Calu3 (cell line): ENCODE measurements at regions not wholly inside any gene's neighbourhood (a gene's known extent, or its start where the extent isn't known, plus 50 kb on each side); places are given as distances from the start of the nearest gene placed in this dataset.

ENCODE experiments used
- BruUV-seq: library from RNA; stranded (reverse); fragments of 400-500 nt; replicated peaks from 2 replicates; lab custom pipeline; 2021; lab: Mats Ljungman, UMichigan
- CTCF ChIA-PET: fragments of 300-600 bp; sonication (Branson Sonifier 250); formaldehyde crosslinking; loops from one replicate; lab custom pipeline; 2022; ENCODE audit warnings: antibody characterized with exemption; lab: Charles Lee
- DNase-seq: peaks from one replicate; pipeline ENCODE4 v3.0.0; 2022
- H3K27ac Mint-ChIP-seq: one replicate; pipeline ENCODE4 v1.8.0; 2022; ENCODE audit warnings: mixed read lengths; ENCODE audit not compliant: unreplicated experiment
- H3K27me3 Mint-ChIP-seq: one replicate; pipeline ENCODE4 v1.8.0; 2022; ENCODE audit warnings: mixed read lengths; ENCODE audit not compliant: unreplicated experiment
- H3K36me3 Mint-ChIP-seq: one replicate; pipeline ENCODE4 v1.8.0; 2022; ENCODE audit warnings: mild to moderate bottlenecking, moderate library complexity, mixed read lengths; ENCODE audit not compliant: insufficient read depth, unreplicated experiment
- H3K4me1 Mint-ChIP-seq: one replicate; pipeline ENCODE4 v1.8.0; 2022; ENCODE audit warnings: mild to moderate bottlenecking, low read depth, mixed read lengths; ENCODE audit not compliant: unreplicated experiment
- H3K4me3 Mint-ChIP-seq: one replicate; pipeline ENCODE4 v1.8.0; 2022; ENCODE audit warnings: mild to moderate bottlenecking, low read depth, moderate library complexity, mixed read lengths; ENCODE audit not compliant: unreplicated experiment
- H3K9me3 Mint-ChIP-seq: one replicate; pipeline ENCODE4 v1.8.0; 2022; ENCODE audit warnings: low read depth, mixed read lengths; ENCODE audit not compliant: unreplicated experiment
- CTCF ChIP-seq: fragments of 200-600 bp; IDR thresholded peaks from one replicate; pipeline ENCODE4 v1.8.0; 2022; ENCODE audit warnings: antibody characterized with exemption; ENCODE audit not compliant: unreplicated experiment
- intact Hi-C: fragments of 100-400 bp; cut with micrococcal nuclease; formaldehyde crosslinking; loops from one replicate; pipeline ENCODE4 v1.10.0; 2022; ENCODE audit not compliant: unreplicated experiment

GRCh38 chr1:73765551-73766233 lies 432.3 kb downstream of the LRRIQ3 start:
- TF ChIP-seq CTCF = no peak
- no peaks in the 10 kb centered on the region for H3K27me3 Mint-ChIP-seq
- H3K4me3 Mint-ChIP-seq = no peak overlapping the region
- no TSS peak for BruUV-seq
- intact Hi-C loops = no loop called here
- H3K27ac Mint-ChIP-seq = no peak overlapping the region
- no peaks in the 10 kb centered on the region for H3K36me3 Mint-ChIP-seq
- CTCF ChIA-PET = no interaction called here
- no peak for DNase-seq
- peaks cover 2% of the 10 kb centered on the region for H3K9me3 Mint-ChIP-seq
- H3K4me1 Mint-ChIP-seq = no peaks in the 10 kb centered on the region

- no TSS peak for BruUV-seq
- intact Hi-C loops = no loop called here
- CTCF ChIA-PET = no interaction called here
- no peak overlapping the region for H3K4me3 Mint-ChIP-seq
- H3K9me3 Mint-ChIP-seq = peaks cover 5% of the 10 kb centered on the region
- H3K4me1 Mint-ChIP-seq = no peaks in the 10 kb centered on the region
- TF ChIP-seq CTCF = no peak
- no peak for DNase-seq
- no peaks in the 10 kb centered on the region for H3K27me3 Mint-ChIP-seq
- no peak overlapping the region for H3K27ac Mint-ChIP-seq
- H3K36me3 Mint-ChIP-seq = no peaks in the 10 kb centered on the region
These were observed 436.4 kb downstream of the LRRIQ3 start for GRCh38 chr1:73761559-73761958.

GRCh38 chr1:73759011-73759410 lies 439.0 kb downstream of the LRRIQ3 start:
- H3K4me1 Mint-ChIP-seq = no peaks in the 10 kb centered on the region
- H3K36me3 Mint-ChIP-seq = no peaks in the 10 kb centered on the region
- DNase-seq = no peak
- H3K4me3 Mint-ChIP-seq = no peak overlapping the region
- H3K27ac Mint-ChIP-seq = no peak overlapping the region
- TF ChIP-seq CTCF = no peak
- no peaks in the 10 kb centered on the region for H3K27me3 Mint-ChIP-seq
- intact Hi-C loops = no loop called here
- BruUV-seq = no TSS peak
- peaks cover 3% of the 10 kb centered on the region for H3K9me3 Mint-ChIP-seq
- CTCF ChIA-PET = no interaction called here

- CTCF ChIA-PET = no interaction called here
- BruUV-seq = no TSS peak
These were observed 441.2 kb downstream of the LRRIQ3 start for GRCh38 chr1:73756817-73757216.

More at GRCh38 chr1:73756817-73757216, 441.2 kb downstream of the LRRIQ3 start:
- no peaks in the 10 kb centered on the region for H3K36me3 Mint-ChIP-seq
- peaks cover 3% of the 10 kb centered on the region for H3K9me3 Mint-ChIP-seq
- H3K27me3 Mint-ChIP-seq = no peaks in the 10 kb centered on the region
- intact Hi-C loops = no loop called here
- no peak for DNase-seq
- no peak overlapping the region for H3K4me3 Mint-ChIP-seq
- no peaks in the 10 kb centered on the region for H3K4me1 Mint-ChIP-seq
- TF ChIP-seq CTCF = no peak
- no peak overlapping the region for H3K27ac Mint-ChIP-seq
